Activated CD4-positive, alpha-beta T cell treated with anti-CD3 and anti-CD28 coated beads for 36 hours (primary cell): ENCODE measurements at regions not wholly inside any gene's neighbourhood (a gene's known extent, or its start where the extent isn't known, plus 50 kb on each side); places are given as distances from the start of the nearest gene placed in this dataset.

Experiments
- ATAC-seq: fragments of 200-7000 bp; cut with Tn5 transposase; one replicate; pipeline ENCODE4 v1.10.0; 2021; ENCODE audit warnings: mild to moderate bottlenecking, moderate library complexity
- CTCF ChIA-PET: fragments of 350-600 bp; sonication (Branson Sonifier 250); formaldehyde crosslinking; loops from one replicate; lab custom pipeline; 2021; ENCODE audit warnings: antibody characterized with exemption; lab: Charles Lee
- POLR2A ChIA-PET: fragments of 350-600 bp; sonication (Branson Sonifier 250); formaldehyde crosslinking; loops from one replicate; lab custom pipeline; 2021; ENCODE audit warnings: antibody characterized with exemption, inconsistent platforms; lab: Charles Lee
- DNase-seq: peaks from one replicate; pipeline ENCODE4 v3.0.0-alpha.2; 2020
- H3K27ac Mint-ChIP-seq: one replicate; pipeline ENCODE4 v1.8.0; 2021; ENCODE audit warnings: mixed read lengths
- H3K27me3 Mint-ChIP-seq: one replicate; pipeline ENCODE4 v1.8.0; 2021; ENCODE audit warnings: mixed read lengths
- H3K36me3 Mint-ChIP-seq: one replicate; pipeline ENCODE4 v1.8.0; 2021; ENCODE audit warnings: low read depth, mixed read lengths
- H3K4me1 Mint-ChIP-seq: one replicate; pipeline ENCODE4 v1.8.0; 2021; ENCODE audit warnings: mixed read lengths
- H3K4me3 Mint-ChIP-seq: one replicate; pipeline ENCODE4 v1.8.0; 2021; ENCODE audit warnings: mild to moderate bottlenecking, moderate library complexity, mixed read lengths
- H3K9me3 Mint-ChIP-seq: one replicate; pipeline ENCODE4 v1.8.0; 2021; ENCODE audit warnings: low read depth, mixed read lengths
- intact Hi-C, 2 experiments: fragments of 100-400 bp; cut with DNase I in 1 of 2; cut with micrococcal nuclease in 1 of 2; formaldehyde crosslinking; loops; one replicate each; pipeline versions ENCODE4 v1.14.2 to v1.15.1; 2022 to 2024; cut with DNase I, micrococcal nuclease

DNA sequence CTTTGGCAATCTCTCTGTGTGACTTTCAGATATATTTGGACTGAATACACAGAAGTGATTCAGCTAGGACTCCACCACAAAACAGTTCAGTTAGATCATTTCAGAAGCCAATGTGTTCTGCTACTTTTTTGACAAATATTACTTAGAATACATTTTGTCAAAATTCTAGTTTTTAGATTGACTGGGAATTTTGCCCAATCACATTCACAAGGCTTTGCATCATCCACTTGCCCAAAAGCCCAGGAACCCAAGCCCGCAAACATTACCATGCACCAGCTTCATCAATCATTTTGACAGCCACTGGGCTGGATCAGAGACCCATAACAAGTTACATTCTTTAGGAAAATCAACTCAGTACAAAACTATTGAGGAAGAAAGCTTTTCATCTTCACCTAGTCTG is 256.6 kb upstream of the NDST3 start:
- POLR2A ChIA-PET = no interaction called here
- peaks cover 6% of the 10 kb centered on the region for H3K9me3 Mint-ChIP-seq
- intact Hi-C loops = no loop called here
- CTCF ChIA-PET = interaction anchor here (1.0 kb wide), 1 partner anchor 10 kb away, joined by 3 read pairs; no protein-coding TSS in a partner anchor
- H3K27me3 Mint-ChIP-seq = no peaks in the 10 kb centered on the region
- no peak overlapping the region for H3K27ac Mint-ChIP-seq
- DNase-seq = no peak
- H3K4me1 Mint-ChIP-seq = no peaks in the 10 kb centered on the region
- H3K36me3 Mint-ChIP-seq = no peaks in the 10 kb centered on the region
- no peak for ATAC-seq
- H3K4me3 Mint-ChIP-seq = no peak overlapping the region

DNA sequence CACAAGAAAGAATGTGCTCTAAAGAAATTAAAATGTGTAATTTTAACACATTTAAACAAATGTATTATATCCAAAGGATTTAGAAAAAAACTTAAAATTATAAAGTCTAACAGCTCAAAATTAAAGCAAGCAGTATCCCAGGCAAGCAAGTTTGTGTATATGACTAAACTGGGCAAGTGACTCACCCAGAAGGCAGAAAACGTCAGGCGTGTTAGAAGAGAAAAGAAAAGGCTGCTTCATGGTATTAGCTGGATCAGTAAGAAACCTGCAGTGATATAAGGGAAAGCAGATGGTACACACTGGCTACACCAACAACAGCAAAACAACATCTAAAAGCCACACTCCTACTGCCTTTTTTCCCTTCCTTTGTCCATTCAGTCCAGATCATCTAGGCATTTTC is 250.6 kb upstream of the NDST3 start:
- CTCF ChIA-PET = no interaction called here
- no peak for ATAC-seq
- Mint-ChIP-seq H3K36me3 (no peaks in the 10 kb centered on the region), H3K27me3 (no peaks in the 10 kb centered on the region), H3K4me1 (no peaks in the 10 kb centered on the region), H3K9me3 (no peaks in the 10 kb centered on the region), H3K4me3 (no peak overlapping the region), H3K27ac (no peak overlapping the region)
- POLR2A ChIA-PET = no interaction called here
- intact Hi-C loops = no loop called here
- no peak for DNase-seq

DNA sequence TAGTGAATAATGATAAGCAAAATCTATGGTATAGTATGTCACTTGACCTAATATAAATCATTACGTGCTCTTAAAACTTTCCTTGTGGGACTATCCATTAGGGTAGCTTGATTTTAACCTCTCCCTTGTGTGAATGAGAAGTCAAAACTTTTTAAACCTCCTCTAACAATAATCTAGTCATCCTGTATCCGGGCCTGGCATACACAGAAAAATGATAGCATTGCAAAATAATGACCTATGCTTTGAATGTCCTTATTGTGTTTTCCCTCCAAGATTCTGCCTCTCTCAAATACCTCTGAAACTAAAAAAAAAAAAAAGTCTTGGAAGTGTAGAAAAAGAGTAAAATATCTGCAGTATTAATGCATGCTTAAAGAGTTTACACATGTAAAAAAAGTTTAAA is 250.0 kb upstream of the NDST3 start:
- H3K4me3 Mint-ChIP-seq = no peak overlapping the region
- ATAC-seq = no peak
- H3K27ac Mint-ChIP-seq = no peak overlapping the region
- H3K27me3 Mint-ChIP-seq = no peaks in the 10 kb centered on the region
- intact Hi-C loops = no loop called here
- ChIA-PET CTCF (no interaction called here), POLR2A (no interaction called here)
- DNase-seq = no peak
- H3K4me1 Mint-ChIP-seq = no peaks in the 10 kb centered on the region
- no peaks in the 10 kb centered on the region for H3K36me3 Mint-ChIP-seq
- no peaks in the 10 kb centered on the region for H3K9me3 Mint-ChIP-seq

DNA sequence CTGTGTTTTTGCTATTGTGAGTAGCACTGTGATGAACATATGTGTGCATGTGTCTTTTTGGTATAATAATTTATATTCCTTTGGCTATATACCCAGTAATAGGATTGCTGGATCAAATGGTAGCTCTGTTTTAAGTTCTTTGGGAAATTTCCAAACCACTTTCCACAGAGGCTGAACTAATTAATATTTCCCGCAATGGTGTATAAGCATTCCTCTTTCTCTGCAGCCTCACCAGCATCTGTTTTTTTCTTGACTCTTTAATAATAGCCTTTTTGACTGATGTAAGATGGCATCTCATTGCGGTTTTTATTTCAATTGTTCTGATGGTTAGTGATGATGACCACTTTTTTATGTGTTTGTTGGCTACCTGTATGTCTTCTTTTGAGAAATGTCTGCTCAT is 247.7 kb upstream of the NDST3 start:
- CTCF ChIA-PET = interaction anchor here (1.1 kb wide), 1 partner anchor 16 kb away, joined by 3 read pairs; no protein-coding TSS in a partner anchor
- no peaks in the 10 kb centered on the region for H3K4me1 Mint-ChIP-seq
- no peaks in the 10 kb centered on the region for H3K9me3 Mint-ChIP-seq
- POLR2A ChIA-PET = no interaction called here
- intact Hi-C loops = no loop called here
- no peak overlapping the region for H3K4me3 Mint-ChIP-seq
- H3K27ac Mint-ChIP-seq = no peak overlapping the region
- no peak for ATAC-seq
- H3K36me3 Mint-ChIP-seq = no peaks in the 10 kb centered on the region
- no peak for DNase-seq
- no peaks in the 10 kb centered on the region for H3K27me3 Mint-ChIP-seq

DNA sequence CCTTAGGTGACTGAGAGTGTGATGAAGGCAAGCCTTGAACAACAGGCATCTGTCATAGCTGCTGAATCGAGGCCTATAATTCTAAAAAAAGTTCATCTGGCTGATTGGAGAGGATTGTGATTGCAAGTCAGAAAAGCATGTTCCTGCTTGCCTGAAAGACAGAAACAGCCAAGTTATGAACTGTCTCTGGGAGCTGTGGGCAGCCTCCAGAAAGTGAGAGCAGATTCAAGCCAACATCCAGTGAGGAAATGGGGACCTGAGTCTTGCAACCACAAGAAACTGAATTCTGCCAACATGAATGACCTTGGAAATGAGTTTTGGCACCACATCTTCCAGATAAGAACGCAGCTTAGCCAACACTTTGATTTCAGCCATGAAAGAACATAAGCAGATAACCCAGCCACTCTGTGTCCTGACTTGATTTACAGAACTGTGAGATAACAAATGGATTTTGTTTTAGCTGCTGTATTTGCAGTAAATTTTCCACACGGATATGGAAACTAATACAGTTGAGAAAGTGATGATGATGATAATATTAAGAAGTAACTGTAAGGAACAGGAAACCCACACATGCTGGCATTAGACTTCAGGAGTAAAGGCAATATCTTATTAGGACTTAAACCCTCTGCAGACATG is 240.3 kb upstream of the NDST3 start:
- CTCF ChIA-PET = interaction anchor here (0.6 kb wide), 1 partner anchor 190 kb away, joined by 3 read pairs; no protein-coding TSS in a partner anchor
- H3K4me3 Mint-ChIP-seq = no peak overlapping the region
- no peak for DNase-seq
- no peaks in the 10 kb centered on the region for H3K4me1 Mint-ChIP-seq
- ATAC-seq = no peak
- H3K36me3 Mint-ChIP-seq = no peaks in the 10 kb centered on the region
- H3K9me3 Mint-ChIP-seq = no peaks in the 10 kb centered on the region
- intact Hi-C loops = no loop called here
- H3K27ac Mint-ChIP-seq = no peak overlapping the region
- no peaks in the 10 kb centered on the region for H3K27me3 Mint-ChIP-seq
- POLR2A ChIA-PET = no interaction called here

DNA sequence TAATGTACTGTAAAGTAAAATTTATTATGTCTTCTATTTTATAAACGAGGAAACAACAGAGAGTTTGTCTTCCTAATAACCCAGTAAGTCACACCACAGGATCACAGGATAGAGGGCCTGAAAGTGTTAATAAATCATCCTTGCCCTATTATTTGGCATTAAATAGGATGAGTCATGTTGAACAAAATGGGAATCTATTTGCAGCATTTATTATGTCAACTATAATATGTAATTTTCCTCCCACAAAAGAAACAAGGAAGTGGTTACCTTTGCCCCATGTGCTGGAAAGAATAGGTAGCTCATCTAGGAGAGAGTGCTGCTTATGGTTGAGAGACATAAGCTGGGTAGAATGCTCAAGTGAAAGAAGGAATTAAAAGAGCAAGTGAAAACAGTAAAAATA is 237.6 kb upstream of the NDST3 start:
- ChIA-PET CTCF (no interaction called here), POLR2A (no interaction called here)
- Mint-ChIP-seq H3K4me3 (no peak overlapping the region), H3K9me3 (no peaks in the 10 kb centered on the region), H3K27me3 (no peaks in the 10 kb centered on the region), H3K36me3 (no peaks in the 10 kb centered on the region), H3K27ac (no peak overlapping the region), H3K4me1 (no peaks in the 10 kb centered on the region)
- DNase-seq = no peak
- intact Hi-C loops = no loop called here
- no peak for ATAC-seq

DNA sequence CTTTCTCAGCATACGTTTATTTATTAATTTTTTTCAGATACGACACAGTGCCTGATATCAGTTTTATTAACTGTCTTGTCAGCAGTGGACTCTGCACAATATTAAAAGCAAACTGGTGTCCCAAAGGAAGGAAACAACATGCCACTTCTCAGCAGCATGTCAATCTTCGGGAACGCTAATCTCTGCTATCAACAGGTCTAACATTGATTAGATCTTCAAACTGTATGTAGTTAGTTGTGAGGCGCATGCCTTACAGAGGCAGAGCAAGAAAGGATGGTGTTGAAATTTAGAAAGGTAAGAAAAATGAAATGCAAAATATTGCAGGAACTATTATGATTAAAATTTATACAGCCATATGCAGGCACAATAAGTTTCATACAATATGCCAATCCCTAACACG is 233.7 kb upstream of the NDST3 start:
- Mint-ChIP-seq H3K9me3 (no peaks in the 10 kb centered on the region), H3K36me3 (no peaks in the 10 kb centered on the region)
- CTCF ChIA-PET = no interaction called here

DNA sequence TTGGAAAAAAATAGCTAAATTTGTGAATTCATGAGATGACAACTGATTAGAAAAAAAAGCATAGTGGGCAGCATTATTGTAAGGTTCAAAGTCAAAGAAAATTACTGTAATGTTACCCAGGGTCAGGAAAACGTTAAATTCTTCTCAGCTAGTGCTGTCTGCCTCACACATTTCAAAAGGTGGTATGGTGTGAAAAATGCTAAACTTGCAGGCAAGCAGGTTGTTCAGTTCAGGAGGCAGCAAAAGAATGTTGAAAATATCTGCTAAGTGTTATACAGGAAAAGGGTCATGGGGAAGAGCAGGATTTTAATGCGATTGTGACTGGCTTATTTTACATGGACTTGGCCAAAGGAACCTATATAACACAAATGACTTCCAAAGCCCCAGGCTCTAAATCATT is 232.5 kb upstream of the NDST3 start:
- Mint-ChIP-seq H3K4me1 (no peaks in the 10 kb centered on the region), H3K9me3 (no peaks in the 10 kb centered on the region), H3K27ac (no peak overlapping the region), H3K36me3 (no peaks in the 10 kb centered on the region), H3K4me3 (no peak overlapping the region), H3K27me3 (no peaks in the 10 kb centered on the region)
- intact Hi-C loops = no loop called here
- no peak for DNase-seq
- no peak for ATAC-seq
- ChIA-PET CTCF (no interaction called here), POLR2A (no interaction called here)

More for the DNA sequence above, 233.7 kb upstream of the NDST3 start:
- H3K4me1 Mint-ChIP-seq = no peaks in the 10 kb centered on the region
- H3K27me3 Mint-ChIP-seq = no peaks in the 10 kb centered on the region
- no peak overlapping the region for H3K27ac Mint-ChIP-seq
- intact Hi-C loops = no loop called here
- no peak for ATAC-seq
- POLR2A ChIA-PET = no interaction called here
- DNase-seq = no peak
- no peak overlapping the region for H3K4me3 Mint-ChIP-seq

DNA sequence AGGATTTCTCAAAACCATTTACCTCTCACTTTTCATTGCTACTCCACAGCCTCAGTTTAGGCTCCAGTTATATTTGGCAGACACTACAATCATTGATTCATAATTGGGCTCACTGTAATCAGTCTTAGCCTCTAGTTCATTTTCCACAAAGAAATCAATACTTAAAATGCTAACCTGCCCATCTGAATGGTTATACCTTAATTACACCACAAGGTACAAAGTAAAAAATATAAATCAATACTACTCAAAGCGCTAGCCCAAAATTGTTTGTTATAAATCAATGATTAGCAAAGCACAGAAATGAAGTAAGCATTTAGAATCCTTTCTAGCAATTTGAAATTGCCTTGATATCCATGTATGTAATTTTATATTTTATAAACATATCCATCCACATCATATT is 222.6 kb upstream of the NDST3 start:
- Mint-ChIP-seq H3K4me3 (no peak overlapping the region), H3K4me1 (no peaks in the 10 kb centered on the region), H3K27ac (no peak overlapping the region), H3K36me3 (no peaks in the 10 kb centered on the region), H3K9me3 (no peaks in the 10 kb centered on the region), H3K27me3 (no peaks in the 10 kb centered on the region)
- DNase-seq = no peak
- no peak for ATAC-seq
- ChIA-PET CTCF (interaction anchor here (0.6 kb wide), 1 partner anchor 9 kb away, joined by 3 read pairs; no protein-coding TSS in a partner anchor), POLR2A (no interaction called here)
- intact Hi-C loops = no loop called here

DNA sequence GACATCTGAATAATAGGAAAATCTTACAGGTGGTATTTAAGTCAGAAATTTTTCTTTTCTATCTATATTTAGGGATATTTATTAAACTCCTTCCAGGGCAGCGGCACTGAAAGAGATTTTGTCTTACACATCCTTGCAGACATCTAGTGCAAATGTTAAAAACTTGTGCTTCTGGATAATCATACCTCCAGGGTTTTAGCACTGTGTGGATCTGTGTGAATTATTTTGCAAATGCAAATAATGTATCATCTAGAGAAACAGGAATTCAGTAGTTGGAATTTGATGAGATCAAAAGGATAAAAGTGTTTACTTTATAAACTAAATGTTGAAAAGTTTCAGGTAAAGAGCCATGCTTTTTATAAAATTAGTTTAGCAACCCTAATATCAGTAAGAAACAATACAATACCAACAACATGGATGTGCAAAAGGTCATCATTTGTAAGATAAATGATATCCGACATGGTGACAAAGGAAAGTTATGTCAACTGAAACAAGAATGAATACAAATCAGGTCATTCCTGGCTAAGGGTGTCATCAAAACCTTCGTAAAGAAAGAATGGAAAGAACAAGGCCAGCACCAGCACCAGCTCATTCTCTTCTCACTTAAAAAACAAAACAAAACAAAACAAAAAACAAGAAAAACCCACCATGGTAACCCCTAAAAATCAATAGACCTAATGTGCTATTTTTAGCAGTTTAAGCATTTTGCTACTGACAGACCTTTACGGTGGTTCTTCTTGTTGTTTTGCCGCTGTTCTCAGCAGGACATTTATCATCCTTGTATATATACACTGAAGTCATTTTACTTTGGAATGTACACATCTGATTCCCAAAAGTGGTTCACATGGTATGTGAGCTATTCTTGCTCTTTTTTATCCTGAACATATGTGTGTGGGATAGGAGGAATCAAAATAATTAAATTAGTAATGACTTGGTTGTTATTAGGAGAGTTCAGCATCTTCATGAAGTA is 219.7 kb upstream of the NDST3 start:
- intact Hi-C loops = no loop called here
- ChIA-PET CTCF (no interaction called here), POLR2A (no interaction called here)
- no peak for ATAC-seq
- Mint-ChIP-seq H3K9me3 (no peaks in the 10 kb centered on the region), H3K27me3 (no peaks in the 10 kb centered on the region), H3K4me1 (no peaks in the 10 kb centered on the region), H3K27ac (no peak overlapping the region), H3K36me3 (no peaks in the 10 kb centered on the region), H3K4me3 (no peak overlapping the region)
- no peak for DNase-seq

DNA sequence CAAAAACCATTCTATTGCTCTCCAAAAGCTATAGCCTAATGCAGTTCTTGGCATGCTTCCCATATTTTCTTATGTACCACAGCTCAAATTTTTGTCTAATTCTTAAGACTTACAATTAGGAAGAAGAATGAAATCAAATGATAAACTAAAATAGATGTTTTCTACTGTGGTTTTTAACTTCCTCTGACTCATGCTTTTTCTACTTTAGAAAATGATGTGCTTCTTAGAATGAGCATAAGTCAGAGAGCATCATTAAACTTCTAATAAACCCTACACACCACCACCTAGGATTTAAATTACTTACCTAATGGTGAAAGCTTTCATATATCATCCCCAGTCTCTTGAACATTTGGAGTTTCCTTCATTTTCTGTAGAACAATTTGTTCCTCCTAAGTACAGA is 217.0 kb upstream of the NDST3 start:
- H3K9me3 Mint-ChIP-seq = no peaks in the 10 kb centered on the region
- POLR2A ChIA-PET = no interaction called here

DNA sequence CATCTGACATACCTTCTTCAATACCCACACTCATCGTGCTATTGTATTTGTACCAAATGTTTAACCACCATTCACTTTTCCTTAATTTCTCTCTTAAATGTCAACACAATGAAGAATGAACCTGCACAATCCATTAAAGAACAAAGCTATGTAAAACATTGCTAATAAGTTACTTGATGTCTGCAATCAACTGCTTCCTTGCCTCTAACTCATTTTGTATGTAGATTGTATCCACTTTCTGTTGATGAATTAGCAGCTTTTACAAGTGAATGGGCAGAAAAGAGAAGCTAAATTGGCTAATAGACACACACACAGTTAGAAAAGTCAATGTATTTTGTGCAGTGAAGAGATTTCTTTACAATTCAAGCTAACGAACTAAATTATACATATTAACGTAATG is 212.5 kb upstream of the NDST3 start:
- ChIA-PET CTCF (no interaction called here), POLR2A (no interaction called here)
- Mint-ChIP-seq H3K9me3 (no peaks in the 10 kb centered on the region), H3K27me3 (no peaks in the 10 kb centered on the region), H3K4me3 (no peak overlapping the region), H3K4me1 (no peaks in the 10 kb centered on the region), H3K27ac (no peak overlapping the region), H3K36me3 (no peaks in the 10 kb centered on the region)
- ATAC-seq (no peak), DNase-seq (no peak)
- intact Hi-C loops = no loop called here

More for the DNA sequence above, 217.0 kb upstream of the NDST3 start:
- intact Hi-C loops = no loop called here
- Mint-ChIP-seq H3K4me1 (no peaks in the 10 kb centered on the region), H3K27ac (no peak overlapping the region), H3K36me3 (no peaks in the 10 kb centered on the region), H3K27me3 (no peaks in the 10 kb centered on the region), H3K4me3 (no peak overlapping the region)
- CTCF ChIA-PET = no interaction called here
- ATAC-seq (no peak), DNase-seq (no peak)
